ENCODE measurements at regions not wholly inside any gene's neighbourhood (a gene's known extent, or its start where the extent isn't known, plus 50 kb on each side); places are given as distances from the start of the nearest gene placed in this dataset.

DNA sequence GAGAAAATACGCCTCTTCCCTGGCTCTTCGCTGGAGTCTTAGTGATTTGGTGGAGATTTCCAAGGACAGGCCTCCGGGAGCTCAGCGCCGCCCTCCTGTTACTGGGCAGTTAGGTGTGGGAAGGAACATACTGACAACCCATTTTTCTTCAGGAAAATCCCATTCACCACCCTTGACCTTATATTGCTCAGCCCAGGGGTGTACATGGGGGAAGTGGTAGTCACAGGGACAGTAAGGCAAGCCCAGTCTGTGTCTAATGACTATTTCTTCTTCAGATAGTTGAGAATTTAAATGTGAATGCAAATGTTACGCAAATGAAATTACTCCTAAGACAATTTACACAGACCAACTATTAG, 119.4 kb downstream of the UQCRFS1 start:
- TF ChIP-seq, protein P1, sequence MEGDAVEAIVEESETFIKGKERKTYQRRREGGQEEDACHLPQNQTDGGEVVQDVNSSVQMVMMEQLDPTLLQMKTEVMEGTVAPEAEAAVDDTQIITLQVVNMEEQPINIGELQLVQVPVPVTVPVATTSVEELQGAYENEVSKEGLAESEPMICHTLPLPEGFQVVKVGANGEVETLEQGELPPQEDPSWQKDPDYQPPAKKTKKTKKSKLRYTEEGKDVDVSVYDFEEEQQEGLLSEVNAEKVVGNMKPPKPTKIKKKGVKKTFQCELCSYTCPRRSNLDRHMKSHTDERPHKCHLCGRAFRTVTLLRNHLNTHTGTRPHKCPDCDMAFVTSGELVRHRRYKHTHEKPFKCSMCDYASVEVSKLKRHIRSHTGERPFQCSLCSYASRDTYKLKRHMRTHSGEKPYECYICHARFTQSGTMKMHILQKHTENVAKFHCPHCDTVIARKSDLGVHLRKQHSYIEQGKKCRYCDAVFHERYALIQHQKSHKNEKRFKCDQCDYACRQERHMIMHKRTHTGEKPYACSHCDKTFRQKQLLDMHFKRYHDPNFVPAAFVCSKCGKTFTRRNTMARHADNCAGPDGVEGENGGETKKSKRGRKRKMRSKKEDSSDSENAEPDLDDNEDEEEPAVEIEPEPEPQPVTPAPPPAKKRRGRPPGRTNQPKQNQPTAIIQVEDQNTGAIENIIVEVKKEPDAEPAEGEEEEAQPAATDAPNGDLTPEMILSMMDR (conservative IDR thresholded peaks at IDR 0.05 in 1 of 2, IDR thresholded peaks at IDR 0.05 in 1 of 2; ENCODE audit: extremely low read depth in 1 of 2, insufficient read depth in 1 of 2, low read depth in 1 of 2, low read length in 2 of 2) = no peak
- no peak for TF ChIP-seq EZH2 (IDR thresholded peaks at IDR 0.05; ENCODE audit: borderline replicate concordance, low read length)

Measured in mammary epithelial cell (primary cell).